IMR-90 (cell line): ENCODE measurements at regions not wholly inside any gene's neighbourhood (a gene's known extent, or its start where the extent isn't known, plus 50 kb on each side); places are given as distances from the start of the nearest gene placed in this dataset.

ENCODE experiments used
- BHLHE40 ChIP-seq: fragments of 150-350 bp; IDR thresholded peaks from 2 replicates; pipeline ENCODE4 v1.6.1; 2016; ENCODE audit warnings: mild to moderate bottlenecking, low read depth, low read length
- CEBPB ChIP-seq: IDR thresholded peaks from 2 replicates; pipeline ENCODE4 v1.6.1; 2012; ENCODE audit warnings: low read depth, low read length, improper control_type of control experiment
- CHD1 ChIP-seq: IDR thresholded peaks from 2 replicates; pipeline ENCODE4 v1.6.1; 2012; ENCODE audit warnings: low read depth, low read length, improper control_type of control experiment
- CTCF ChIP-seq: conservative IDR thresholded peaks from 2 replicates; pipeline ENCODE4 v1.5.1; 2012; ENCODE audit warnings: mild to moderate bottlenecking, low read depth, low read length, improper control_type of control experiment
- MAFK ChIP-seq: IDR thresholded peaks from 2 replicates; pipeline ENCODE4 v1.6.1; 2012; ENCODE audit warnings: low read depth, low read length, improper control_type of control experiment
- MAZ ChIP-seq: IDR thresholded peaks from 2 replicates; pipeline ENCODE4 v1.6.1; 2012; ENCODE audit warnings: low read depth, mild to moderate bottlenecking, low read length, improper control_type of control experiment, moderate library complexity, borderline replicate concordance
- MXI1 ChIP-seq: IDR thresholded peaks from 2 replicates; pipeline ENCODE4 v1.6.1; 2012; ENCODE audit warnings: low read depth, mild to moderate bottlenecking, low read length, moderate library complexity, borderline replicate concordance
- NFE2L2 ChIP-seq: fragments of 150-350 bp; IDR thresholded peaks from 2 replicates; pipeline ENCODE4 v1.6.1; 2016; ENCODE audit warnings: low read depth, mild to moderate bottlenecking, low read length
- POLR2A ChIP-seq: IDR thresholded peaks from 2 replicates; pipeline ENCODE4 v1.6.1; 2012; ENCODE audit warnings: mild to moderate bottlenecking, low read depth, low read length
- RAD21 ChIP-seq: IDR thresholded peaks from 2 replicates; pipeline ENCODE4 v1.6.1; 2012; ENCODE audit warnings: low read length, improper control_type of control experiment
- RFX5 ChIP-seq: IDR thresholded peaks from 2 replicates; pipeline ENCODE4 v1.8.0; 2012; ENCODE audit warnings: low read depth, mild to moderate bottlenecking, low read length, moderate library complexity
- SMC3 ChIP-seq: fragments of 150-350 bp; IDR thresholded peaks from 2 replicates; pipeline ENCODE4 v1.6.1; 2016; ENCODE audit warnings: low read depth, mild to moderate bottlenecking, antibody characterized with exemption, low read length, moderate library complexity
- USF2 ChIP-seq: fragments of 150-350 bp; IDR thresholded peaks from 2 replicates; pipeline ENCODE4 v1.6.1; 2017; ENCODE audit warnings: mild to moderate bottlenecking, antibody characterized with exemption, low read length, low read depth
- TF ChIP-seq, protein P1 (sequence below): fragments of 150-350 bp; IDR thresholded peaks from 2 replicates; pipeline ENCODE4 v1.6.1; 2016; ENCODE audit warnings: low read depth, mild to moderate bottlenecking, low read length, moderate library complexity, borderline replicate concordance

GRCh38 chr20:40234593-40234992, 454.4 kb downstream of the MAFB start:
- TF ChIP-seq CTCF: no peak
- no peak for TF ChIP-seq BHLHE40
- TF ChIP-seq POLR2A: no peak
- no peak for TF ChIP-seq RAD21
- TF ChIP-seq, protein P1, sequence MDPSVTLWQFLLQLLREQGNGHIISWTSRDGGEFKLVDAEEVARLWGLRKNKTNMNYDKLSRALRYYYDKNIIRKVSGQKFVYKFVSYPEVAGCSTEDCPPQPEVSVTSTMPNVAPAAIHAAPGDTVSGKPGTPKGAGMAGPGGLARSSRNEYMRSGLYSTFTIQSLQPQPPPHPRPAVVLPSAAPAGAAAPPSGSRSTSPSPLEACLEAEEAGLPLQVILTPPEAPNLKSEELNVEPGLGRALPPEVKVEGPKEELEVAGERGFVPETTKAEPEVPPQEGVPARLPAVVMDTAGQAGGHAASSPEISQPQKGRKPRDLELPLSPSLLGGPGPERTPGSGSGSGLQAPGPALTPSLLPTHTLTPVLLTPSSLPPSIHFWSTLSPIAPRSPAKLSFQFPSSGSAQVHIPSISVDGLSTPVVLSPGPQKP: no peak
- TF ChIP-seq SMC3: no peak
- TF ChIP-seq NFE2L2: no peak
- TF ChIP-seq RFX5: no peak
- TF ChIP-seq USF2: no peak
- no peak for TF ChIP-seq MXI1
- no peak for TF ChIP-seq MAFK
- no peak for TF ChIP-seq CEBPB
- no peak for TF ChIP-seq MAZ
- TF ChIP-seq CHD1: no peak
